AG08395 (cell line): ENCODE measurements at regions not wholly inside any gene's neighbourhood (a gene's known extent, or its start where the extent isn't known, plus 50 kb on each side); places are given as distances from the start of the nearest gene placed in this dataset.
"Not testable (repeated sequence)": the region's sequence is repeated elsewhere in the genome, so short reads cannot be mapped to it uniquely, and the experiment has no call there.

ENCODE experiments used
- DNase-seq: peaks from one replicate; pipeline ENCODE4 v3.0.0; 2012; ENCODE audit warnings: mixed read lengths, low spot score

GRCh38 chr6:22349051-22349450, 52.2 kb upstream of the PRL start:
- DNase-seq = no peak

- no peak for DNase-seq
Observed at GRCh38 chr6:22349528-22349927, 52.7 kb upstream of the PRL start.

- no peak for DNase-seq
Observed at GRCh38 chr6:22350109-22350508, 53.3 kb upstream of the PRL start.

GRCh38 chr6:22353101-22353500, 56.3 kb upstream of the PRL start:
- DNase-seq = no peak

- DNase-seq = no peak
Observed at GRCh38 chr6:22356362-22356940, 59.6 kb upstream of the PRL start.

- DNase-seq = no peak
Observed at GRCh38 chr6:22357724-22358189, 60.9 kb upstream of the PRL start.

- no peak for DNase-seq
Observed at GRCh38 chr6:22361576-22361975, 64.7 kb upstream of the PRL start.

GRCh38 chr6:22362361-22362760, 65.5 kb upstream of the PRL start:
- DNase-seq = no peak

GRCh38 chr6:22363166-22363713, 66.4 kb upstream of the PRL start:
- no peak for DNase-seq

- no peak for DNase-seq
Observed at GRCh38 chr6:22363714-22364239, 66.9 kb upstream of the PRL start.

- no peak for DNase-seq
Observed at GRCh38 chr6:22364306-22364705, 67.5 kb upstream of the PRL start.

GRCh38 chr6:22366214-22366613, 69.4 kb upstream of the PRL start:
- peak; percentile 24 for DNase-seq

- DNase-seq = peak; percentile 33
Observed at GRCh38 chr6:22367346-22367745, 70.5 kb upstream of the PRL start.

GRCh38 chr6:22368794-22369193, 72.0 kb upstream of the PRL start:
- peak; percentile 14 for DNase-seq

- no peak for DNase-seq
Observed at GRCh38 chr6:22372922-22373321, 76.1 kb upstream of the PRL start.

GRCh38 chr6:22374950-22375349, 78.1 kb upstream of the PRL start:
- DNase-seq = not testable (repeated sequence)

- DNase-seq = not testable (repeated sequence)
Observed at GRCh38 chr6:22376293-22376692, 79.5 kb upstream of the PRL start.

- not testable (repeated sequence) for DNase-seq
Observed at GRCh38 chr6:22378536-22378935, 81.7 kb upstream of the PRL start.

GRCh38 chr6:22380236-22380635, 83.4 kb upstream of the PRL start:
- no peak for DNase-seq

GRCh38 chr6:22381845-22382544, 85.2 kb upstream of the PRL start:
- DNase-seq = no peak

- DNase-seq = no peak
Observed at GRCh38 chr6:22383016-22383415, 86.2 kb upstream of the PRL start.

GRCh38 chr6:22392711-22393110, 95.9 kb upstream of the PRL start:
- no peak for DNase-seq

- no peak for DNase-seq
Observed at GRCh38 chr6:22394691-22395090, 97.9 kb upstream of the PRL start.
